ENCODE measurements at regions not wholly inside any gene's neighbourhood (a gene's known extent, or its start where the extent isn't known, plus 50 kb on each side); places are given as distances from the start of the nearest gene placed in this dataset.

GRCh38 chr18:46313521-46313920 lies 209.3 kb downstream of the HAUS1 start:
- no peak for TF ChIP-seq SUZ12 (IDR thresholded peaks at IDR 0.05)
- no peak for TF ChIP-seq NFRKB (IDR thresholded peaks at IDR 0.05)
- TF ChIP-seq FOXK2 (IDR thresholded peaks at IDR 0.05), result no peak
